ENCODE measurements at regions not wholly inside any gene's neighbourhood (a gene's known extent, or its start where the extent isn't known, plus 50 kb on each side); places are given as distances from the start of the nearest gene placed in this dataset.

DNA sequence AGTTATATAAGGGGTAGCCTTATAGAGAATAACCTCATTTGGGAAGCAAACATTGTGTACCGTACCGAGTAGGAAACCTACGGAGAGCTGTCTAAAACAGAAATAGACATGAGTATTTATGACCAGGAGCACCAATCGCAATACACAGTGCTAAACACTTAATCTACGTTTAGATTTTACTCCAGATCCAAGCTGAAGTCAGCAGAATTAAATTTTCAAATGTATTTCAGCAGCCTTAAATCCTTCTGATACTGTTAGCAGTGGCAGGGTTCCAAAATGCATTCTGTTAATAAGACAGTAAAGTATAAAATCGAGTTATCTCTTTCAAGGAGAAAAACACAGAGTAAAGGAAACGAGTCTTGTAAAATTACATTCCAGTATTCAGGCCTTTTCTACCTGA is 118.1 kb upstream of the ZNF521 start:
- DNase-seq, result no peak

DNA sequence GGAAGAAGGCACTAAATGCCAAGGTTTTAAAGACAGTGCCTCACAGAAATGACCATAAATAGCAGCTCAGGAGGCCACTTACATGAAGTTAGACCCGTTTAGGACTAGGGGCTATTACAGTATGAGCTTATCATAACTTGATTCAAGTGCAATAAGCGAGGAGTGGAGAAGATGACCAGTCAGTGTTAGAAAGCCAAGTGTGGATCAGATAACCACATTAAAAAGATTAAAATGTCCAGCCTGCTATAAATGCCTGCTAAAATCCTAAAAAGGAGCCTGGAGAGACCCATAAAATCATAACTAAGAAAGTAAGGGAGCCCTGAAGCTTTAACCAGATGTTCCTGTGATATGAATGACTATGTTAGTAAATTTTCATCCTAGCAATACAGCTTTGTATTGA is 117.5 kb upstream of the ZNF521 start:
- DNase-seq, result no peak

DNA sequence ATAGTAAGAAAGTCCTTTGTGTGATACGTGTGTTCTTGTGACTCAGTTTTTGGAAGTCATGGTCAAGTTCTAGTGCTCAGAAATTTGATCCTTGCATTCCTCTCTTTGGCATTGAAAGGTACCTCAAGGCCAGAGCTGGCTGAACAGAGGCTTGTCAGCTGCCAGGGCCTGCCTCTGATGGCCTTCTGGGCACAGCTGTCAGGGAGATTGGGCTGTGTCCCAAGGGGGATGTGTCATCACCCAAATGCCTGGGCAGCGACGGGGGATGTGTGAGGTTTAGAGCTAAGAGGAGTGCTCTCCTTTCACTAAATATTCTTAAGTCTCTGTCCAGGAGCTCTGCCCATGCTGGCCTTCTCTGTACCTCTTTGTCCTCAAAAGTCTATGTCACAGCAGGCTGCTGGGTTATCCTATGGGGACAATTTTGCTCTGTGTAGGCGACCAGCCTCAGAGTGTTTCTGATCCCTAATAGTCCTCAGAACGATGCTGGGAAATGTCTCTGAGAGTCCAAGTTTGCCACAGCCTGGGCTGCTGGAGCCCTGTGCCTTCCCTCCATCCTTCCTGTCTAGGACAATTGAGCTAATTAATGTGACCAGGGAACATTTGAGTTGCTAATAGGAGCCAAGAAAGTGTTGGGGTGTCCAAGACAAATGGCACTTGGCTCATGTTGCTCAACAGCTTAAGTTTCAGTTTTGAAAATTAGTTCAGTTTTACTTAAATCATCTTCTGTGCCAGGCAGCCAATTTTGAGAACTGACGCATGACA is 115.4 kb upstream of the ZNF521 start:
- no peak for DNase-seq

DNA sequence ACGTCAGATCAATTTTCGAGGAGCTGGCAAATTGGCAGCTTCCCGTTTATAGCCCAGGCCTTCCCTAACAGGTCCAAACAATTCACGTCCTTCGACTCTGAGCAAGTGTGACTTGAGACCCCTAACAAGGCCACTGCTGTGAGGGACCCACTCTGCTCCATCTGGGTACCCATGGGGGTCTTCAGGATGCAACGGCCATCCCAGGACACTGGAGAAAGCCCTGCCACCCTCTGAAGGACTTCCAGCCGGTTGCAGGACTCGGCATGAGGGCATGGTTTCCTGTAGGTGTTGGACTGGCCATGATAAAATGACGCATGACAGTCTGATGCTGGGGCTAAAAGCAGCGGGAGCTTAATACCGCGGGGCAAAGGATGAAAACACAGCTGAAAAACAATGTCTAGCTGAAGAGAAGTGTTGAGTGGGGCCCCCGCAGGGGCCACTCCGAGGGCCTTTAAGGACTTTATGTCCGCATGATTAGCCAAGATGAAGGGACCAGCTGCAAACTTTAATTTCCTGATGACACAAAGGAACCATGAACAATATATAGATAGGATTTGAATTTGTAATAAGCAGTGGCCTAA is 113.3 kb upstream of the ZNF521 start:
- no peak for DNase-seq

DNA sequence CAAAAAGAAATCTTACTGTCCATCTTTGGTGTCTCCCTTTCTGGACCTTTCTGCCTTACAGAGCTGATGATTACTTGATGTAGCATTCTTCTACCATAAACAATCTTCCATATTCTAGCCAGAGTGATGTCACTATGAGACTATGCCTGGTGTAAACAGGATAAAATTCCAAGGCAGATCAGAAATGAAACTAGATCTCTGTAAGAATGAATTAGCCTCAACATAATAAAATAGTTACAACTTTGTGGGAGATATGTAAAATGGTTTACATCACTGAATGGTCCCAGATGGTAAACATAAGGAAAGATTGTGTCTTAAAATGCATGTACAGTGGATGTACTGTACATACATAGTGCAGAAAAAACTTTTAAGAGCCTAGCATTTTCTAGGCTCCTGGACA is 112.3 kb upstream of the ZNF521 start:
- no peak for DNase-seq

DNA sequence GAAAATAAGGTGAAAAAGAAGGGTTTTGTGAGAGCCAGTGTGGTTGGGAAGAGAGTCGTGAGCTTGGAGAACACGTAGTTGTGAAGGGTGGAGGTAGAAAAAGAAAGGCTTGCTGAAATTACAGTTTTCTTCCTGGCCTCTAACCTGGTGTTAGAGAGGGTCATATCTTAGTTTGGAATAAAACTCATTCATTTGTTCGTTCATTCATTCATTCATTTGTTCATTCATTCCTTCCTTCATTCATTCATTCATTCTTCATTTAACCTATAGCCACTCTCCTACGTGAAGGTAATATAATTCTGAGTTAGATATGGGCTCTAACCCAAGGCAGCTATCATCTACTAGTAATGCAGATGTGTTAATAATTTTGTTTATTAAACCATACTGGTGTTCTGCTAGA is 111.8 kb upstream of the ZNF521 start:
- no peak for DNase-seq

DNA sequence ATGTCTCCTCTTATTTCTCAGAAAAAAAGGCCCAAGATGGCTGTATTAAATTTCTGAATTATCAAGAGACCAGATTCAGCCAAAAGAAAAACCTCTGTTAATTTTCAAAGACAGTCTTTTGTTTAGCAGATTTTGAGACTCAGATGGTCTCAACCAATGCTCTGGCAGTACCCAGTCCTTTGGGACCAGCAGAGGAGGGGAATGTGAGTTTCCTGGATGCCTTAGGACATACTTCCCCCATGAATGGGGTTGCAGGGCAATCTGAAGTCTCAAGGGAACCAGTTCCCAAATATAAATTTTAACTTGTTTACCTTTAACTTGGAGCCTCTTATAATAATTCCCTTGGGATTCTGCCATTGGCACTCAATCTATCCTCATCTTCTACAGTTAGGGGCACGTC is 107.8 kb upstream of the ZNF521 start:
- DNase-seq, result no peak

DNA sequence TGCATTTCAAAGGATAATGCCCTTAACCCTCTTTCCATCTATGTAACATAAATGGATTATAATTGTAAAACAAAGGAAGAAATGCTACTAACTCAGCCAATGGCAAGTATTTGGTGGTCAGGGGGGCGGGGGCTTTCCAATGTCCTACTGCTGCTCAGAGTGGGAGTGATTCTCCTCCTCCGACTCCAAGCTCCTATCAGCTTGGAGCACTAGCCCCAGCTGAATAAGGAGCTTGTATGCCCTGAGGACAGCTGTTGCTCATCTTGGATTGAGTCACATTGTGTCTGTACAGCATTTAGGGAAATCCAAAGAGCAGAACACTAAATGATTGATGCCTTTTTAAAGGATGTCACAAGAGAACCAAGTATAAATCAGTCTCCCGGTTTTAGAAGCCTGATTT is 105.6 kb upstream of the ZNF521 start:
- DNase-seq, result no peak

DNA sequence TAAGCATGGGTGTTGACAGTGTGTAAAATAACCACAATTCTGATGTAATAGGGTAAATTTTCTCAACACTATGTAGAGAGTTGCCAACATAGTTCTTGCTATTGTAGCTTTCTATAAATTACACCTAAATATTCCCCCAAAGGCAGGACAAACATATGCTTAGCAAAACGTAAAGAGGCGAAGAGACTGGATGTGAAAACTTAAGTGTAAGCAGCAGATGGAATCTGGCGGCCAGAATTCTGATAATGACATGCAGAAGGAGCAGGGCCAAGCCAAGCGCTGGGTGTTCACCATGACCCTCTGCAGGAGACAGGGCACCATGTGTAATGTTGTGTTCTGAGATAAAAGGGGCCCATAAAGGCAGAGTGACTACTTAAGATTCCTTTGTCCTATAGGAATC is 105.2 kb upstream of the ZNF521 start:
- DNase-seq, result no peak

DNA sequence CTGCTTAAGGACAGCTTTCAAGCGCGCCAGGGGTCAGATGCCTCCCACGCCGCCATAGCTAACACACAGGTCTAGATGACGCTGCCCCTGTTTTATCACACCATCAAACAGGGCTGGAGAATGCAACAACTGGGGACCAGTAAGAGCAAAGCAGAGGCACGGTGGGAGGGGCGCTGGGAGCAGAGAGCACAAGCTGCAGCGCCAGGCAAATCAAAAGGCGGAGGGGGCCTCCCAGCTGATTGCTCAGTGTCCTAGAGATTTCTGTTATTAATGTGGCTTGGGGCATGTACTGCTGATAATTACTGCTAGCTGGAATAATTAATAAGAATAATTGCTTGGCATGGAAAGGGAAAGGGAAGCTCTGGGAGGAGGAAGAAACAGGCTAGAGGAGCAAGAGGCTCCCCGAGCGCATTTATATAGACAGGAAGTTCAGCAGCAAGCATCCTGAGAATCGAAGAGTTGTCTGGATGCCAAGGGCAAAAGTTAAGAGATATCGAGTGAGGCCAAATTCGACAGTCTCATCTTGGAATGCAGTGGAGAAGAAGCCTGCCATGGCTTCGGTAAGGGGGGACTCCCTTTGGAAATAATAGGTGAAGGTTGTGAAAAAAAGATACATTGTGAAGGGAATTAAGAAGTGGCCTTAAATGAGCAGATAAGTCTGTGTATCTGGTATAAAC is 104.5 kb upstream of the ZNF521 start:
- DNase-seq, result no peak

DNA sequence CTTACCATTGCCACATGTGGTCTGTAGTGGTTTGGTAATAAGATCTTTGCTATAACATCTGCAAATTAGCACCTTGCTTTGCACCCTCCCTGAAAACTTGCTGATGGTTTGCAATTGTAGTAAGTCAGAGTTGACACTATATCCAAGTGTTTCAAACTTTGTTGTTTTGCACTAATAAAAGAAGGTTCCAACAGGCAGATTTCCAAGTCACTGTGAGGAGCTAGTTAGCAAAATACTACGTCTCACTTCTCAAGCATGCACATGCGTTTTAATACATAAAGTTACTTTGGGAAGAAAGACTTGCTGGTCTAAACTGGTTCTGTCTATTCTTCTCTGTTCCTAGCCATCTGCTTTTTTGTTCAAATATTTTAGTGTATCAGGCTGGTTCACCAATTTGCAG is 103.7 kb upstream of the ZNF521 start:
- DNase-seq, result no peak

DNA sequence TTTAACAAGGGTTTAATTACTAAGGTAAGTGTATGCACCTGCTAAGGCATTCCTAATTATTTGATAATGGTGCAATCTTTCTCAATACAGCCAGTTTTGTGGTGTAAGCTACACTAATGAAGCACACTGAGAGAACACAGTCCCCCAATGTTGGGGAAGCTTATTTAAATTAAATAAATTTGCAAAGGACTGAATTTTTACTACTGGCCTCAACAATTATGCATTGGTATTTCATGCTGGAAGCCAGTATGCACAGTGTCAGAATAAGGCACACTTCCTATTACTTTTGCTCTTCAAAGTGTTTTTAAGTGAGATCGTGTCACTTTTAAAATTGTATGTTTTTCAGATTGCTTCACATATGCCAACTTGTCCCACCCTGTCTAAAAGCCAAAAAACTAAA is 103.2 kb upstream of the ZNF521 start:
- DNase-seq, result no peak

DNA sequence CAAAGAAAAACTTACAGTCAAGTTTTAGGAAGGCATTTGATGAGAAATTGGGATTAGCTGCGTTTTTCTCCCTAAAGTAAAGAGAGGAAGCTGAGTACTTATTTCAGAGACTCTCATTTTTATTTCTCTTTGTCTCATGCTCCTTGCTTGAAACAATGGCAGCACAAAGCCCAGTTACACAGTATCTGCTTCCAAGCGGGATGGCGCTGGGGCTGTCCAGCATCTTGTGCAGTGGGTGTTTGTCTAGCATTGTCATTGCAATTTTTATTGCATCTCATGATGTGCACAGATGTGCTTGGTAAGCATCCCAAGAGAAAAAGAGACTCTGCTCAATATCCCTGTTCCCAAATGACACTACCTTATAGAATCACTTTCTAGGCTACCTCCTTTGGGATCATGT is 102.8 kb upstream of the ZNF521 start:
- no peak for DNase-seq

DNA sequence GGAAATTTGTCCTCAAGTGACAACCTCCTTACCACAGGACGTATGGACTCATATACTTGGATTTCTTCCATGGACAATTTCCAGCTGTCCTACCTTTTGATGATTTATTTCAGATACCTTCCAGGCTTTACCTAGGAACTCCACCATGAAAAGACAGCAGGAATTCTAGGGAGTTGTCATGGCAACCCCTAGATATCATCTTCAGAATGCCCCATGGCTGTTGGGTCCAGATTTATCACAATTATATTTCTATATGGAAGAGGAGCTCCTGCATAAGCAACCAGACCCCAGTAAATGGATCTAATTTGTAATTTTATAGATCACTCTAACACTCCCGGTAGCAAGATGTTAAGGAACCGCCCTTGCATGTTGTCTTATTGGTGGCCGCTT is 102.3 kb upstream of the ZNF521 start:
- no peak for DNase-seq

DNA sequence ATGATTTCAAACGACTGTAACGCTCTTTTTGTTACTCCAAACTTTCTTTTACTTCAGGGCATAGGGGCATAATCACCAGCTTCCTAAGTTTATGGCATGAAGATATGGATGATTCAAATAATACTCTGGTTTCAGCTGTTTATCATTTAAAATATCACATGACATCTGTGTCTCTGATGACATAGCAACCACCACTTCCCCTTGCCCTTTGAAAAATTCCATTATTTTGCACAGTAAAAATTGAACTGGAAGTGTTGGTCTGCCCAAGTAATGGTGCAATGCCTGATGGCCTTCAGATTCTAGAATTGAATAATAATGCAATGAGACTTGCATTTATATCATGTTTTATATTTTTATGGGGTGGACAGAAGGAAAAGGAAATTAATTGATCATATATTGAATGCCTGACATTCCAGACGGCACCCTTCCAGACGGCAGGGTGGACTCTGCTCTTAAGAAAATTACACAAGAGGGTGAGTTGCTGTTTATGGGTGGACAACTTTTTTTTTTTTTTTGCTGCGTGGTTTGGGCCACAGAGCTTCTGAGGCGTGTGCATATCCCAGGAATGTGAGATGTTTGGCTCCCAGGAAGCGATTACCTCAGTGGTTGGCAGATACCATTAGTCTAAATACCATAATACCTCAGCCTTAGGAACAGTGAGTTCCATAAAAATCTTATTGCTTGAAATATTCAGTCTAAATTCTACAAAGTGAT is 101.7 kb upstream of the ZNF521 start:
- DNase-seq, result no peak

DNA sequence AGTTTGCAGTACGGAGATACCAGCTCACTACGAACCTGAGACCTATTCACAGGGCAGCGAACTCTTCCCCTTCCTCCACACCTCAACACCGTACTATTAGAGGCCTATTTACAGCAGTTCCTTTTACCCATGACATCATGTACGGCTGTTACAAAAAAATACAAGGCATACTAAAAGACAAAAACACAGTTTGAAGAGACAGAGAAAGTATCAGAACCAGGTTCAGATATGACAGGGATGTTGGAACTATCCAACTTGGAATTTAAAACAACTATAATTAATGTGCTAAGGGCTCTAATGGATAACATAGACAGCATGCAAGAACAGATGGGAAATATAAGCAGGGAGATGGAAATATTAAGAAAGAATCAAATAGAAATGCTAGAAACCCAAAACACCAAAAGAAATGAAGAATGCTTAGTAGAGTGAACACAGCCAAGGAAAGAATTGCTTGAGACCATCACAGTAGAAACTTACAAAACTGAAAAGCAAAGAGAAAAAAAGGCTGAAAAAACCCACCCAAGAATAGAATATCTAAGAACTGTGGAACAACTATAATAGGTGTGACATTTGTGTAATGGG is 99.2 kb upstream of the ZNF521 start:
- DNase-seq, result no peak

DNA sequence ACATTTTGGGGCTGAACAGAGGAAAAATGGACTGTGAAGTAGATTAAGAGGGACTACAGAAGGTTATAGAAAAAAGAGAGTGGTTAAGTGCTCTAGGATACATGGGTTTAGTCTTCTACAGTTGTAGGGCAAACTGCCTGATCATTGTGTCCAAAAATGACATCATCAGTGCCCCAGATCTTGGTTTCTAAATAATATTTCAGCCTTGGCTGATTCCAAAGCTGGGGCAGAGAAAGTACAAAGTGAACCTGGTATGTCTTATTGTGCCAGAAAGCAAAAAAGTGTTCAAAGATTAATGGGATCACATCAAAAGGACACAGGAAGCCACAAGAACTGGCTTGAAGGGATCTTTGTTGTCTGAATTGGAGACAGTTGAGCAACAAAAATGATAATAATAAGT is 97.1 kb upstream of the ZNF521 start:
- no peak for DNase-seq

DNA sequence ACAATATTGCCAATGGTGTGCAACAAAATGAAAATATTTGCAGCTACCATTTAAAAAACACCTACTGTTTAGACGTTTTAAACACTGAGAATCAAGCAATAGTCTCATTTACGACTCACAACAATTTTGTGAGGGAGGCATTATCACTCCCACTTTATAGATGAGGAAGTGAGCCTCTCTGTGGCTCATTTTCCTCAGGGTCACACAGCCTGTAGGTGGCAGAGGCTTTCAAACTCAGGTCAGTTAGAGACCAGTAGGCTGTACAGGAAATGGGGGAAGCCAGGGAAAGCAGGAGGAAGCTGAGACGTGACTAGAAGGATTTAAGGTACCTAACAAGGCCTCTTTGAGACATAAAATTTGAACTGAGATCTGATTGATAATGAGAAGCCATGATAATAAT is 95.0 kb upstream of the ZNF521 start:
- DNase-seq, result no peak

DNA sequence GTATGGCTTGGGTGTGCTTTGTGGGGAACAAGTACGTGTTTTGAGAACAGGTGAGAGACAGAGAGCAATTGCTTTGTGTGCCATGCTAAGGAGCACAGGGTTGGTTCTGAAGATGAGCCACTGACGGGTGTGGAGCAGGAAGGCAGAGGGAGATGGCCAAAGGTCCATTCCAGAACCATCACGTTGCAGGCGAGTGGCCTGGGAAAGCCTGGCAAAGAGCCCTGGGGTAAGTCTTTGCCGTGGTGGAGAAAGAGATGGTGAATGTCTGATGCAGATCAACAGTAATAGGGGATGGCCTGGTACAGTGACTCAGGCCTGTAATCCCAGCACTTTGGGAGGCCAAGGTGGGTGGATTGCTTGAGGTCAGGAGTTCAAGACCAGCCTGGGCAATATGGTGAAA is 93.5 kb upstream of the ZNF521 start:
- no peak for DNase-seq

DNA sequence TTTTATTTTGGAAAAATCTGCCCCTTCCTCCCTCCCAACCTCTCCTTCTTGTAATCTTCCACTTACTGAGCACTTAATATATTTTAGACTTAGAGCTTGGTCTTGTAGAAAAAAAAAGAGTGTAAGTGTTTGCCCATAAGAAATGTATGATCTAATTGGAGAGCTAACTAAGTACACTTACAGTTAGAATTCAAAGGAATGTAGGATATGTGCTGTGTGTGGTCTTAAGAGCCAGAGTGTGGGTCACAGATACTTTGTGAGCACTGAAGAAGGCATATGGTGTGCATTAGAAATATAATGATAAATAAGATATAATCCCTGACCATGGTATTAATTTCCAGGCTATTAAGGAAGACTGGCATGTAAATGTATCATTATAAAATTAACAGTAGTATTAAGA is 91.8 kb upstream of the ZNF521 start:
- DNase-seq, result no peak

DNA sequence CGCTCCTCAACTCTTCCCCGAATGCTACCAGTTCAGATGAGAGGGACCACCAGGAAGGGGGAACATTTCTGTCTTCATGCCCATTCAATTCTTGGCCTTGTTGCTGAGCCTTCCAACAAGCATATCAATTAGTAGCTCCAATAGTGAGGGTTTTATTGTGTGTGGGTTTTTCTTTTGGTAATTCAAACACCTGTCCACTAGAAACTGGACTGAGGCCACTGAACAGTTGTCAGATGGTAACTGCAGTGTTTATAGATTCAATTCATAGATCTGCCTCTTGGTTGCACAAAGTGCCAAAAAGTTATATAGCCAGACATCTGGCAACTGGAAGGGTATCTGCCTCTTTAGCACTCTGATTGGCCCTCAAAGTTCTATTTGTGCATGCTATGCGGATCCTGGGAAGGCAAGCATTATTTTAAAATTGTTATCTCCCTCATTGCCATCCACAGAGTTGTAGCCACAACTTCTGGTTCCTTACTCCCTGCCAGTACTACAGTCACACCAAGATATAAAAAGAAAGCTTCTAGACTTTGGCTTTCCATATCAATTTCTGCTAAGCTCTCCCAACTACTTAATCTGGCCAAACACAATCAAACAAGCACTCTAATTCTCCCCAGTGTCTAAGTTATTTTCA is 83.3 kb upstream of the ZNF521 start:
- no peak for DNase-seq

DNA sequence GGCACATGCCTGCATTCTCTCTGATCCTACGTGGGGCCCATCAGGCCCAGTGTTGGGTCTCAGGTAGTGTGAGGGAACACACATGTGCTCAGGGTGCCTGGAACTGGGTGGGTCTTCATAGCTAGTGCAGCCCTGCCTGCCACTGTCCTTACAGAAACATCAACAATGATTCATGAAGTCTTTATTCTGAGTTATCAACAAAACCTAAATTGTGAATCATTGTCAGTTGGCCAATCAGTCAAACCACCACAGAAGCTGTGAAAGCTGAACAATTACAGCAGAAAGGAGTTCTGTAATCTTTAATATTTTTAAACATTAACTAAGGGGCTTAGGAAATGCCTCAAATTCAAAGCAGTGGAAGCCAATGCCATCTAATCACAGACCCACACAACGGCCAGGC is 82.8 kb upstream of the ZNF521 start:
- no peak for DNase-seq

DNA sequence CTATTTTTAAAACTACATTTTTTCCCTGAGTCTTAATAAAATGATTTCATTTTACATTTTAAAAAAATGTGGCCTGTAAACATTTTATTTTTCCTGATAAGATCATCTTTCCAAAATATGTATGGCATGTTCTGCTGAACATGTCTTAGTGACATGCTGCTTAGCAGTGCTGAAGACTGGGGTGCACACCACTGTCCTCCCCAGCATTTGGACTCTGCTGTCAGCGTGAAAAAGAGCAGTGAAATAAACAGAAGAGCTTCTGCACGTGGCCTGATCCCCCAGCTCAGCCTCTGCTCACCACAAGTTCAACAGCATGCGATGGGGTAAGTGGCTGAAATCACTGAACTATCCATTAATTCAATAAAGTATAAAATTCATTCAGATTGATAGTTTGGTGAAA is 81.6 kb upstream of the ZNF521 start:
- DNase-seq, result no peak
